Effector memory CD8-positive, alpha-beta T cell (primary cell): ENCODE measurements at regions not wholly inside any gene's neighbourhood (a gene's known extent, or its start where the extent isn't known, plus 50 kb on each side); places are given as distances from the start of the nearest gene placed in this dataset.

Experiments used
- ATAC-seq: fragments of 150-1000 bp; cut with Tn5 transposase; replicated peaks from 2 replicates; pipeline ENCODE4 v1.10.0; 2021; ENCODE audit warnings: mild to moderate bottlenecking, moderate library complexity
- DNase-seq, 3 experiments: peaks; one replicate each; pipeline ENCODE4 v3.0.0; 2021
- H3K27ac Mint-ChIP-seq, 2 donors: one replicate each; pipeline ENCODE4 v1.8.0; 2022; ENCODE audit warnings: mild to moderate bottlenecking in 2 of 2, mixed read lengths in 2 of 2, moderate library complexity in 2 of 2
- H3K27me3 Mint-ChIP-seq, 2 donors: one replicate each; pipeline ENCODE4 v1.8.0; 2022; ENCODE audit warnings: mixed read lengths in 2 of 2
- H3K36me3 Mint-ChIP-seq: one replicate; pipeline ENCODE4 v1.8.0; 2022; ENCODE audit warnings: mild to moderate bottlenecking, moderate library complexity, mixed read lengths; ENCODE audit not compliant: insufficient read depth
- H3K4me1 Mint-ChIP-seq, 2 donors: one replicate each; pipeline ENCODE4 v1.8.0; 2022; ENCODE audit warnings: low read depth in 2 of 2, mixed read lengths in 2 of 2
- H3K4me3 Mint-ChIP-seq, 2 donors: one replicate each; pipeline ENCODE4 v1.8.0; 2022; ENCODE audit warnings: mild to moderate bottlenecking in 2 of 2, mixed read lengths in 2 of 2, moderate library complexity in 2 of 2
- H3K9me3 Mint-ChIP-seq, 2 donors: one replicate each; pipeline ENCODE4 v1.8.0; 2022; ENCODE audit warnings: mixed read lengths in 2 of 2

DNA sequence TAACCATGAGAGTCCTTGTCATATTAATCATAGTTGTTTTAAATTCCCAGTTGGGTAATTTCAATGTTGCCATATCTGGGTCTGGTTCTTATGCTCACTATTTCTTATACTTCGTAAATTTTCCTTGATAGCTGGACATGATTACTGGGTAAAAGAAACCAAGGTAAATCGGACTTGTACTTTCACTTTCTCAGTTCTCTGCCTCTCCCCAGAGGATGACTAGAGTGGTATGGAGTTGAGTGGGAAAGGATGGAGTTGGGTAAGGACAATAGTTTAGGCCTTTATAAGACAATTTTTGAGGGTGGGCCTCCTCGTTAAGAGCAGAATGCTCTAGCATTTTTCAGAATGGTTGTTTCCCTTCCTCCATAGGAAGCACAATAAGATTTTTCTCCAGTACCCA is 106.1 kb downstream of the CRPPA start:
- H3K4me1 Mint-ChIP-seq = peaks cover 0 to 7% of the 10 kb centered on the region in 2 donors
- no peak for DNase-seq
- no peaks in the 10 kb centered on the region for H3K9me3 Mint-ChIP-seq
- no peak overlapping the region for H3K27ac Mint-ChIP-seq
- no peaks in the 10 kb centered on the region for H3K27me3 Mint-ChIP-seq
- peak overlapping the region in 1 of 2 donors; percentile 28 for H3K4me3 Mint-ChIP-seq
- H3K36me3 Mint-ChIP-seq = no peaks in the 10 kb centered on the region
- no peak for ATAC-seq

DNA sequence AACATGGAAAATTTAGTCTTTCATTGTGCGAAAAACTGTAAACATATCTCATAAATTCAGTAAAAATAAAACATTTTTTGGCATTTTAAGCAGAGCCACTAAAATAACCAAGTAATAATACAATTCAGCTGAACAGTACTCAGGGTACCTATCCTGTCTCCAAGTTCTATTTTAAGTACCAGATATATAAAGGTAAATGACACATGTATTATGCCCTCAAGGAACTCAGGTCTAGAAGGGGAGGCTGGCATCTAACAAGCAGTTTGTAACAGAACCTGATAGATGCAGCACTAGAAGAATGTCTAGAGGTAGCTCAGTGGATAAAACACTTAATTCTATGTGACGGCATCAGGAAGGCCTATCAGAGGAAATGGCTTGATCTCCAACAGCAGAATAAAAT is 112.2 kb downstream of the CRPPA start:
- H3K27me3 Mint-ChIP-seq = no peaks in the 10 kb centered on the region
- DNase-seq (no peak), ATAC-seq (no peak)
- H3K36me3 Mint-ChIP-seq = no peaks in the 10 kb centered on the region
- peaks cover 0 to 3% of the 10 kb centered on the region in 2 donors for H3K4me1 Mint-ChIP-seq
- H3K9me3 Mint-ChIP-seq = no peaks in the 10 kb centered on the region
- H3K27ac Mint-ChIP-seq = no peak overlapping the region
- no peak overlapping the region for H3K4me3 Mint-ChIP-seq

DNA sequence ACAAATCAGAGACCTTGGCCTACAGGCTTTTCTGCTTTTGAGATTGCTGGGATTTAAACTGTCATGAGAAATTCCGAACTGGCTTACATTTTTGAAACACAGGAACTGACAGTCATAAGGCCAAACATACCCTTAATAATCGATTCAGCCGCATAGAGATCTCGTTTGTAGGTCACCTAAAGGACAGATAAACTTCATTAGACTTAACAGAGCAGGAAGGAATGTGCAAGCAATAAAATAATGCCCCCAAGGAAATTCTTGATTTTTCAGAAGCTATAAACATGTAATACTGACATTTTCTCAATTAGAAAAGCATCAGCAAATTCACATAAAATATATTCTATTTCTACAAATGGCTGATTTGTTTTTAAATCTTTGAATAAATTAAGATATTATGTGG is 120.0 kb downstream of the CRPPA start:
- Mint-ChIP-seq H3K9me3 (no peaks in the 10 kb centered on the region), H3K36me3 (no peaks in the 10 kb centered on the region), H3K4me1 (no peaks in the 10 kb centered on the region), H3K27ac (peak overlapping the region in 1 of 2 donors; percentile 54), H3K27me3 (no peaks in the 10 kb centered on the region), H3K4me3 (no peak overlapping the region)
- DNase-seq = no peak
- ATAC-seq = no peak

GRCh38 chr7:16300361-16300895 is 120.9 kb downstream of the CRPPA start:
- Mint-ChIP-seq H3K4me1 (no peaks in the 10 kb centered on the region), H3K27ac (no peak overlapping the region), H3K36me3 (no peaks in the 10 kb centered on the region), H3K27me3 (no peaks in the 10 kb centered on the region), H3K9me3 (no peaks in the 10 kb centered on the region), H3K4me3 (no peak overlapping the region)
- no peak for DNase-seq
- no peak for ATAC-seq

GRCh38 chr7:16299853-16300252 is 121.5 kb downstream of the CRPPA start:
- Mint-ChIP-seq H3K9me3 (no peaks in the 10 kb centered on the region), H3K27me3 (no peaks in the 10 kb centered on the region), H3K27ac (no peak overlapping the region), H3K36me3 (no peaks in the 10 kb centered on the region), H3K4me1 (no peaks in the 10 kb centered on the region), H3K4me3 (no peak overlapping the region)
- no peak for DNase-seq
- ATAC-seq = no peak

DNA sequence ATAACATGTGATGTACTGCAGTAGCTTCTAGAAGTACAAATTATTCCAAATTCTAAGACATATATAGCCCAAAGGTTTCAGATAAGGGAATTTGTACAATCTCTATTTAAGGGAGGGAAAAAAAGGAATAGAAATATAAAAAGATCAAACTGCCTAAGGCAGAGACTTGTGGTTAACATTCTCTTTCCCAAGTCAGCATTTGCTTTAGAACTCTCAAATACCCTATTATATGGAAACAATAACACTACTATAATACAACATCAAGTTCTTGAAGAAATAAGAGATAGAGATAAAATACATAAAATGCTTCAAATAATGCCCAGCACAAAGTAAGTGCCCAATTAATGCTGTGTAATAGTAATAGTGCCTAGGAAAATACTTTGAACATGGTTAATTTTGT is 123.1 kb downstream of the CRPPA start:
- Mint-ChIP-seq H3K4me1 (no peaks in the 10 kb centered on the region), H3K9me3 (no peaks in the 10 kb centered on the region)

GRCh38 chr7:16295558-16295957 is 125.8 kb downstream of the CRPPA start:
- Mint-ChIP-seq H3K4me1 (no peaks in the 10 kb centered on the region), H3K4me3 (no peak overlapping the region), H3K27ac (no peak overlapping the region), H3K9me3 (no peaks in the 10 kb centered on the region), H3K27me3 (no peaks in the 10 kb centered on the region), H3K36me3 (no peaks in the 10 kb centered on the region)
- ATAC-seq = no peak
- no peak for DNase-seq

More for the DNA sequence above, 123.1 kb downstream of the CRPPA start:
- H3K27ac Mint-ChIP-seq = no peak overlapping the region
- H3K4me3 Mint-ChIP-seq = no peak overlapping the region
- no peaks in the 10 kb centered on the region for H3K27me3 Mint-ChIP-seq
- H3K36me3 Mint-ChIP-seq = no peaks in the 10 kb centered on the region
- ATAC-seq (no peak), DNase-seq (no peak)

GRCh38 chr7:16293669-16294425 is 127.5 kb downstream of the CRPPA start:
- Mint-ChIP-seq H3K9me3 (no peaks in the 10 kb centered on the region), H3K27me3 (no peaks in the 10 kb centered on the region), H3K4me1 (no peaks in the 10 kb centered on the region), H3K4me3 (no peak overlapping the region), H3K36me3 (no peaks in the 10 kb centered on the region), H3K27ac (no peak overlapping the region)
- ATAC-seq = no peak
- no peak for DNase-seq

DNA sequence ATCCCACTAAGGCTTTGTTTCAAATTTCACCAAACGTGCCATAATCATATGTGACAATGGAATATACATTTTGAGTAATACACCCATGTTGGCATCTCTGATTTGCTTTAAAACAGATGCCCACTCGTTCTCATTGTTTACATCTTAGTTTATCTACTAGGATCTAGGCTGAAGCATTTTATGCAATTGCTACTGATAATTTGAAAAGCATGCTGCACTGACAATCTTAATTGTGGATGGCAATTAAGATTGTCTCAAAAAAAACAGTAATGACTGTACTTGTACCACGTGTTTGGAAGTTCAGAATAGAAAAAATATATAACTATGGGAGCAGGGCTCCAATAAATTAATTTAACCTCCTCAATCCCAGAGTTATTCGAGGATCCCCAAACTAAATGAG is 136.8 kb downstream of the CRPPA start:
- ATAC-seq = no peak
- Mint-ChIP-seq H3K4me1 (no peaks in the 10 kb centered on the region), H3K27ac (no peak overlapping the region), H3K36me3 (no peaks in the 10 kb centered on the region), H3K9me3 (no peaks in the 10 kb centered on the region), H3K27me3 (no peaks in the 10 kb centered on the region), H3K4me3 (no peak overlapping the region)
- DNase-seq = no peak

DNA sequence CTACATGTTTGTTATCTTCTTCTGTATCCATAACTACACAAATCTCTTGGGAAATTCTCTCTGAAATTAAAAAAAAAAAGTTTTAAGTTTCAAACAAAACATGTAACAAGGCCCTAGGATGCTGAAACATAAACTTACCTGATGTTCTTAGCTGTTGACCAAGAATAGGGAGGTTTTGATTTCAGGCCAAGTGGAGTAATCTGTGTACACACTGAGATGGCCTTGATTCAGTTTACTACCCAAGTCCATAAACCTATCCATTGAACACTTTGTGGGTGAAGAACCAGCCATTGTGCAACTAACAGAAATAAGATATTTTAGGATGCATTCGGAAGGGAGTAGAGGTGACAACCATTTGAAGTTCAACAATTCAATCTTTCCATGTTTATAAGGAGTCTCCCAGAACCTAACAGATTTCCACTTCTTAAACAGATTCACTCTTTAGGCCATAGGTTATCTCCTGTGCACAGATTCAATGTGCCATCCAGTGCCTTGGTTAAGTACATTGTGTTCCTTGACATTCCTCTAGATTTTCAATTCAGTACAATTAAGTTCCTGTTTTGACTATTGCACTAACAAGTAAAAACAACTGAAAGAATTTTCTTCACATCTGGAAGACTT is 143.1 kb downstream of the CRPPA start:
- H3K27me3 Mint-ChIP-seq = no peaks in the 10 kb centered on the region
- H3K4me3 Mint-ChIP-seq = no peak overlapping the region
- ATAC-seq (no peak), DNase-seq (no peak)
- H3K27ac Mint-ChIP-seq = no peak overlapping the region
- no peaks in the 10 kb centered on the region for H3K4me1 Mint-ChIP-seq
- H3K9me3 Mint-ChIP-seq = no peaks in the 10 kb centered on the region
- no peaks in the 10 kb centered on the region for H3K36me3 Mint-ChIP-seq

- Mint-ChIP-seq H3K4me1 (peaks cover 0 to 3% of the 10 kb centered on the region in 2 donors), H3K4me3 (no peak overlapping the region), H3K36me3 (no peaks in the 10 kb centered on the region), H3K27ac (no peak overlapping the region), H3K27me3 (no peaks in the 10 kb centered on the region), H3K9me3 (no peaks in the 10 kb centered on the region)
- ATAC-seq = no peak
- DNase-seq = no peak
These were observed 149.2 kb downstream of the CRPPA start for GRCh38 chr7:16271990-16272665.

DNA sequence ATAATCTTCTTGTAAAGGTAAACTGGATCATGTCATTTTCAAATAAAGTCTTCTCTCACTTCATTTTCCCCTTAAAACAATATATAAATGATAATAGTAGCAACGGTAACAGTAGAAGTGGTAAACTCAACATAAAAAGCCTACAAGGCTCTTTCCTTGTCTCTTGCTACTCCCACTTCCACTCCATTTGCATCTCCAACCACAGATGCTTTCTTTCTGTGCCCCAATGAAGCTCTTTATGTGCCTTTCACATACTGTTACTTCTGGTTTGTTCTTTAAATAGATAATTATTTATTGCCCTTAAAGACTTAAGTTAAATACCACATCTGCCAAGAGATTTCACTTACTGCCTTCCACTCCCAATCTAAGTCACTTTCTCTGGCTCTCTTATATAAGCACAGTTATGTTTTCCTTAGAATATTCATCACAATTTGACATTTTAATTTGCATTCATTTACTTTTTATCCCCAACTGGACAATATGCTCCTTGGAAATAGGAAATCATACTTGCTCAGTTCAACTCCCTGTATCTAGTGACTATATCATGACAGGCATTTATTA is 149.9 kb downstream of the CRPPA start:
- H3K4me1 Mint-ChIP-seq = peaks cover 0 to 3% of the 10 kb centered on the region in 2 donors
- ATAC-seq = no peak
- no peak for DNase-seq
- H3K27me3 Mint-ChIP-seq = no peaks in the 10 kb centered on the region
- no peaks in the 10 kb centered on the region for H3K36me3 Mint-ChIP-seq
- H3K9me3 Mint-ChIP-seq = no peaks in the 10 kb centered on the region
- no peak overlapping the region for H3K4me3 Mint-ChIP-seq
- no peak overlapping the region for H3K27ac Mint-ChIP-seq

DNA sequence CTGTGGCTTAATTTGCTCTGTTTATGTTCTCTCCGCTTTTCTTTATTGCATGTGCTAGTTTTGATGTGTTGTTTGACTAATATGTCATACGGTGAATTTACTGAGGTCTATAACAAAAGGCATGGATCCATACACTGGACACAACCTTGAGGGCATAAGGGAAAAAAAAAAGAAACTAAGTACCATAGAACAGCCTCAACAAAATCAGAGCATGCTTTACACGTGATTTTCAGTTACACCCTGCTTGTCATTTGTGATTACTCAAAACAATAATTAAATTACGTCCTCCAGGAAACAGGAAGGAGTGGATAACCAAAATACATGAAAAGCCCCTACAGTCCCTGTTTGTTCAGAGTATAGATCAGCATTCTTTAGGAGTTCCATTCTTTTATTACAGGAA is 150.5 kb downstream of the CRPPA start:
- ATAC-seq = no peak
- H3K27ac Mint-ChIP-seq = no peak overlapping the region

More for the DNA sequence above, 150.5 kb downstream of the CRPPA start:
- Mint-ChIP-seq H3K9me3 (no peaks in the 10 kb centered on the region), H3K4me1 (peaks cover 0 to 3% of the 10 kb centered on the region in 2 donors), H3K36me3 (no peaks in the 10 kb centered on the region), H3K4me3 (no peak overlapping the region), H3K27me3 (no peaks in the 10 kb centered on the region)
- no peak for DNase-seq
